ENCODE measurements at regions not wholly inside any gene's neighbourhood (a gene's known extent, or its start where the extent isn't known, plus 50 kb on each side); places are given as distances from the start of the nearest gene placed in this dataset.

- no peak for TF ChIP-seq POLR2A (IDR thresholded peaks at IDR 0.05)
- no peak for TF ChIP-seq CTCF (IDR thresholded peaks at IDR 0.05)
- TF ChIP-seq POLR2AphosphoS5 (IDR thresholded peaks at IDR 0.05; ENCODE audit: insufficient read depth in 1 of 2, low read depth in 1 of 2), result no peak
Measured at GRCh38 chr21:28834335-28835238, 158.1 kb downstream of the LTN1 start.

Data from vagina (tissue), 2 donors.